Ammon's horn (tissue), 1 donor: ENCODE measurements at regions not wholly inside any gene's neighbourhood (a gene's known extent, or its start where the extent isn't known, plus 50 kb on each side); places are given as distances from the start of the nearest gene placed in this dataset.

ENCODE experiments used
- DNase-seq: peaks from one replicate; pipeline ENCODE4 v3.0.0-alpha.2; 2016; ENCODE audit warnings: low spot score

- DNase-seq = peak; percentile 33
These were observed 144.3 kb downstream of the VAPA start for GRCh38 chr18:10057894-10058791.

- peak; percentile 33 for DNase-seq
These were observed 146.0 kb downstream of the VAPA start for GRCh38 chr18:10059610-10060468.

DNA sequence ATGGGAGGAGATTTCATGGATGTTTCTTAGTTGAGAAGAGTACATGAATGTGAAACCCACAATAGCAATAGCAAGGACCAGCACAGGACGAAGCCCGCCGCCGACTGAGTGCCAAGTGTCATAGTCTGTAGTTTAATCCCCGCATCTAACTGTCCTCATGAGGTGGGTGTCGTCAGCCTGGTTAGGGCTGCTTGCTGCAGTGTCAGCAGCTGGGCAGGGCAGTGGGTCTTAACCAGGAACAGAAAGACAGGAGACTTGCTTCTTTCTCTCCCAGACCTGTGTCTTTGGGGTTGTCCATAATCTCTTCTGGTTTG, 146.6 kb downstream of the VAPA start:
- peak; percentile 62 for DNase-seq

DNA sequence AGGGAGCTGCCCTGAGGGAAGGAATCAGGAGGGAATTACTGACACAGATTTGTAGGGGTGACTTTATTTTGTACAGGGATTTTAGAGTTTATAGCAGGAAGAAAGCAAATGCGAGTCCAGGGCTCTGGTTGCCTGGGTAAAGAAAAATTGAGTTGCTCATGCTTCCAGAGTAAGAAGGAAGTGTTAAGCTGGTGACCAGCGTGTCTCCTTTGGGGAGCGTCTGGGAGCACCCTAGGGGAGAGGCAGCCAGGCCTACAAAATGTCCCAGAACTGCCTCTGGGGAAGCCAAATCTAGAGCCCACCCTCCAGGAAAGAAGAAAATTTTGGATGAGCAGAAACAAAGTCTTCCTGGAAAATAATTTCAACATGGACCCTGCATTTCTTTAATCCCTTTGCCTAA, 147.0 kb downstream of the VAPA start:
- DNase-seq = no peak

- DNase-seq = no peak
These were observed 147.8 kb downstream of the VAPA start for GRCh38 chr18:10061566-10062140.

GRCh38 chr18:10062302-10063300, 148.8 kb downstream of the VAPA start:
- no peak for DNase-seq

DNA sequence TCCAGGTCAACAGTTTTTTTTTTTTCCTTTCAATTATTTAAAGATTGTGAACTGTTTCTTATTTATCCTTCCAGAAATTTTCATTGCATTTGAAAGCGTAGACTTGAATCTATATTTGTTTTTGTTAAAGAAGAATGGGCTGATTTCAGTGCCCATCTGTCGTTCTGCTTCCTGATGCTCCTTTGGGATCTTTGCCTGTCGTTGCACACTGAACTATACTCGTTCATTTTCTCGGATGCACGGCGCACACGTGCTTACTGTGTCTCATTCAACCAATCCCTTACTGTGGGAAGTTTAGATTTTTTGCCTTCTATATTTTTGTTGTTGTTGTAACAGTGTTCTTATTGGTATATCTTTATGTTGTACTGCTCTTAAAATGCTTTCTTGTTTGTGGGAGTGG, 149.7 kb downstream of the VAPA start:
- DNase-seq = no peak

- DNase-seq = no peak
These were observed 150.5 kb downstream of the VAPA start for GRCh38 chr18:10064267-10064666.

- DNase-seq = no peak
These were observed 151.5 kb downstream of the VAPA start for GRCh38 chr18:10065296-10065695.

- no peak for DNase-seq
These were observed 154.1 kb downstream of the VAPA start for GRCh38 chr18:10067670-10068659.

GRCh38 chr18:10068766-10069567, 155.2 kb downstream of the VAPA start:
- DNase-seq = no peak

- peak; percentile 25 for DNase-seq
These were observed 156.8 kb downstream of the VAPA start for GRCh38 chr18:10070561-10071000.

DNA sequence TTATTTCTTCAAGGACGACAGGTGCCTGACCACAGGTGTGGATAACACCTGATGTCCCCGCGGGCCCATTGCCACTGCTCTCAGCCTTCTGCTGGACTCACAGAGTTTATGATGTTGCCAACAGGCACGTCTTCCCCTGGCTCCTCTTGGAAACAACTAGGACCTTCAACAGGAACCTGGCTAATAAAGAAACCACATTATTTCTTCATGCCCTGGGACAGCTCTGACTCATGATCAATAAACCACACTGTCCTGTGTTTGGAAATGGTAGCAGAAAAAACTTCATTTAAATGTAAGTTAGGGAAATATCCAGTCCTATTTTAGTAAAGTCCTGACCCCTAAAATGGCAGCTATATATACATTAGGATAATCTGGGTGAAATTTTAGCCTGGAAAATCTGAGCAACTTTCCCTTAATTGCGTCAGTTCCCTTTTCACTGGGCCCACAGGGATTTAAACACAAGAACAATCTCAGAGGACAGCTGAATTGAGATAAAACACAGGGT, 158.9 kb downstream of the VAPA start:
- no peak for DNase-seq

- no peak for DNase-seq
These were observed 160.3 kb downstream of the VAPA start for GRCh38 chr18:10074110-10074509.

GRCh38 chr18:10074728-10075127, 160.9 kb downstream of the VAPA start:
- DNase-seq = no peak

- DNase-seq = no peak
These were observed 162.8 kb downstream of the VAPA start for GRCh38 chr18:10076502-10077030.

GRCh38 chr18:10077986-10078385, 164.2 kb downstream of the VAPA start:
- no peak for DNase-seq

DNA sequence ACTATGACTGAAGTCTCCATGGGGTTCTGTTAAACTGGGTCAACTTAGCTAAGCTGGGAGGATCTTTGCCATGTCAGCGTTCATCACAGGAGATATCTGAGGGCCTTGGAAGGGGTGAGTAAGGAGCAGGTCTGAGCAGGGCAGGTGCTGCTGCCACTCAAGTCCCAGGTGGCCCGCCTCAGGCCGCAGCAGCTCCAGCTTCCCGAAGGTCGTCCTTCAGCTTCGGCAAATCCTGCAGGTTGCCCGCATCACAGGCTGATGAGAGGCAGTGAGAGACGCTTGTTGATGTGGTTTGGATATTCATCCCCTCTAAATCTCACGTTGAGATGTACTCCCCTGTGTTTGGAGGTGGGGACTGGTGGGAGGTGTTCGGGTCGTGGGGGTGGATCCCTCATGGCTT, 166.6 kb downstream of the VAPA start:
- DNase-seq = no peak

- DNase-seq = no peak
These were observed 167.7 kb downstream of the VAPA start for GRCh38 chr18:10081492-10081891.
